ENCODE measurements at regions not wholly inside any gene's neighbourhood (a gene's known extent, or its start where the extent isn't known, plus 50 kb on each side); places are given as distances from the start of the nearest gene placed in this dataset.

DNA sequence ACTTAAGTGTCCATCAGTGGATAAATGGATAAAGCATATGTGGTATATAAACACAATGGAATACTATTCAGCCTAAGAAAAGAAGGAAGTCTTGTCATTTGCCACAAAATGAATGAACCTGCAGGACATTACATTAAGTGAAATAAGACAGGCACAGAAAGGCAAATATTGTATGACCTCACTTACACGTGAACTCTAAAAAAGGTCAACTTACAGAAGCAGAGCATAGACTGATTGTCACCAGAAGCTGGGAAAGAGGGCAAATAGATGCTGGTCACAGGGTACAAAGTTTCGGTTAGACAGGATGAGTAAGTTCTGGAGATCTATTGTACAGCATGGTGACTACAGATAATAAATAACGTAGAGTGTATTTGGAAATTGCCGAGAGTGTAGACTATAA is 247.7 kb downstream of the RAB28 start:
- no peak for TF ChIP-seq CTCF (IDR thresholded peaks at IDR 0.05)
- no peak overlapping the region for H3K4me3 ChIP-seq
- H3K36me3 ChIP-seq = no peaks in the 10 kb centered on the region
- no peak for DNase-seq
- H3K27me3 ChIP-seq = no peaks in the 10 kb centered on the region
- H3K27ac ChIP-seq = no peak overlapping the region
- intact Hi-C loops (cut with DNase I) = no loop called here
- ATAC-seq = no peak
- 84 to 90% methylated on average over 4 of the region's 4 CpGs for WGBS, 2 donors
- no peaks in the 10 kb centered on the region for H3K4me1 ChIP-seq
- peaks cover 0 to 14% (median 0%) of the 10 kb centered on the region in 11 donors for H3K9me3 ChIP-seq

DNA sequence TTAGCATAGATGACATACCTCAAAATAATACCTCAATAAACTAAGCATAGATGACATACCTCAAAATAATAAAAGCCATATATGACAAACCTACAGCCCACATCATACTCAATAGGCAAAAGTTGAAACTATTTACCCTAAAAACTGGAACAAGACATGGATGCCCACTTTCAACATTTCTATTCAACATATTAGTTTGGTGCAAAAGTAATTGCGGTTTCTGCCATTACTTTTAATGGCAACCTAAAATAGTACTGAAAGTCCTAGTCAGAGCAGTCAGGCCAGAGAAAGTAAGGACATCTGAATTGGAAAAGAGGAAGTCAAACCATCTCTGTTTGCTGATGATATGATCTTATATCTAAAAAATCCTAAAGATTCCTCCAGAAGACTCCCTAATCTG is 250.4 kb downstream of the RAB28 start:
- TF ChIP-seq CTCF (IDR thresholded peaks at IDR 0.05) = no peak
- H3K27me3 ChIP-seq = no peaks in the 10 kb centered on the region
- ATAC-seq (no peak), DNase-seq (no peak)
- no peaks in the 10 kb centered on the region for H3K4me1 ChIP-seq
- intact Hi-C loops (cut with DNase I) = no loop called here
- 82% methylated on average over 1 of the region's 1 CpG for WGBS, 2 donors
- no peaks in the 10 kb centered on the region for H3K36me3 ChIP-seq
- peaks cover 0 to 28% (median 5%) of the 10 kb centered on the region in 11 donors for H3K9me3 ChIP-seq
- H3K27ac ChIP-seq = no peak overlapping the region
- H3K4me3 ChIP-seq = no peak overlapping the region

- TF ChIP-seq CTCF (IDR thresholded peaks at IDR 0.05) = no peak
- no peak overlapping the region for H3K27ac ChIP-seq
- WGBS, 2 donors = 94 to 96% methylated on average over 4 of the region's 4 CpGs
- H3K4me1 ChIP-seq = peaks cover 0 to 14% (median 0%) of the 10 kb centered on the region in 9 donors
- ATAC-seq = no peak
- intact Hi-C loops (cut with DNase I) = no loop called here
- DNase-seq = no peak
- peaks cover 0 to 10% (median 0%) of the 10 kb centered on the region in 11 donors for H3K9me3 ChIP-seq
- no peak overlapping the region for H3K4me3 ChIP-seq
- H3K36me3 ChIP-seq = no peaks in the 10 kb centered on the region
- no peaks in the 10 kb centered on the region for H3K27me3 ChIP-seq
Observed at GRCh38 chr4:13219971-13220370, 264.2 kb downstream of the RAB28 start.

DNA sequence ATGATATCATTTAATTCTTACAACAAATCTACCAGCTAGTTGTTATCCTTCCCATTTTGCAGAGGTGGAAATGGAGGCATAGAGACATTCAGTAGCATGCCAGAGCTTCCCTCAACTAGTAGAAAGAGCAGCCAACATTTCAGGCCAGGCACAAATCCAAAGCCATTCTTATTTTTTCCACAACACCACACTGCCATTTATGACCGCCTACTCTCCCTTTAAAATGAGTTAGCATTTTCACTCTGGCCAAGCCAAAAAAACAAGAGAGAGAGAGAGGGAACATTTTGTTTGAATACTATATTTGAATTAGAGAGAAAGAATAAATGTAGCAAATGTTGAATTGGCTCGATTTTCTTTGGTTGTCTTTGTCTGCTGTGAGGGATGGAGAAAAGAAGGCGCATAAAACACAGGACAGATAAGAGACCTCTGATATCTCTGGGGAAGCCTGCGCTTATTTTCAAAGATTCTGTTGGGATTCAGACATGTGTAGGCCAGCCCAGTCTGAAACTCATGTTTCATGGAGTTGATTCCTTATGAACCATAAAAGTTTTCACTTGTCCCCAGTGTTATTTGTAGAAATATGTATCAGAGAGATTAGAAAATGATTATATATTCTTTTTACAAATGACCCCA is 265.7 kb downstream of the RAB28 start:
- H3K36me3 ChIP-seq = no peaks in the 10 kb centered on the region
- H3K4me1 ChIP-seq = peaks cover 0 to 14% (median 0%) of the 10 kb centered on the region in 9 donors
- H3K27ac ChIP-seq = peak overlapping the region in 3 of 10 donors; percentile 1 to 25 (median 18)
- no peak overlapping the region for H3K4me3 ChIP-seq
- ATAC-seq (peak; percentile 61 to 82 (median 74)), DNase-seq (peak in 1 of 2 donors; percentile 35)
- H3K9me3 ChIP-seq = peaks cover 0 to 10% (median 0%) of the 10 kb centered on the region in 11 donors
- 46 to 65% methylated on average over 4 of the region's 4 CpGs for WGBS, 2 donors
- intact Hi-C loops (cut with DNase I) = no loop called here
- H3K27me3 ChIP-seq = no peaks in the 10 kb centered on the region
- no peak for TF ChIP-seq CTCF (IDR thresholded peaks at IDR 0.05)
